Fibroblast of lung (primary cell): ENCODE measurements at regions not wholly inside any gene's neighbourhood (a gene's known extent, or its start where the extent isn't known, plus 50 kb on each side); places are given as distances from the start of the nearest gene placed in this dataset.

Experiments
- DNase-seq, 2 donors: peaks; one replicate each; pipeline versions ENCODE4 v3.0.0 to v3.0.0-alpha.2; 2010; ENCODE audit warnings: low read depth in 2 of 2
- H2AFZ ChIP-seq: 2 replicates; pipeline ENCODE4 v1.5.1; 2012; ENCODE audit warnings: low read length, control low read depth, inconsistent platforms
- H3K27ac ChIP-seq: 2 replicates; pipeline ENCODE4 v1.5.1; 2011; ENCODE audit warnings: low read length, control low read depth; ENCODE audit not compliant: insufficient read depth
- H3K27me3 ChIP-seq: 2 replicates; pipeline ENCODE4 v1.5.1; 2011; ENCODE audit warnings: mild to moderate bottlenecking, low read length; ENCODE audit not compliant: control insufficient read depth, insufficient read depth
- H3K36me3 ChIP-seq: 2 replicates; pipeline ENCODE4 v1.5.1; 2011; ENCODE audit warnings: low read length; ENCODE audit not compliant: control insufficient read depth, insufficient read depth
- H3K4me1 ChIP-seq: 2 replicates; pipeline ENCODE4 v1.5.1; 2011; ENCODE audit warnings: low read length; ENCODE audit not compliant: control insufficient read depth, insufficient read depth; ENCODE audit errors: extremely low read depth
- H3K4me2 ChIP-seq: 2 replicates; pipeline ENCODE4 v1.5.1; 2011; ENCODE audit warnings: low read length, control low read depth; ENCODE audit not compliant: insufficient read depth; ENCODE audit errors: extremely low read depth
- H3K4me3 ChIP-seq, 4 experiments: fragments of 200-600 bp in 1 of 4; sonication (generic) in 1 of 4; replicated peaks in 1 of 4; 2 replicates each; pipeline ENCODE4 v1.5.1; 2011 to 2016; ENCODE audit warnings: low read length in 4 of 4, low read depth in 3 of 4, mild to moderate bottlenecking in 3 of 4, control low read depth in 2 of 4, inconsistent platforms in 1 of 4, mixed read lengths in 1 of 4; ENCODE audit not compliant: insufficient read depth in 1 of 4; ENCODE audit errors: control extremely low read depth in 1 of 4
- H3K79me2 ChIP-seq: 2 replicates; pipeline ENCODE4 v1.5.1; 2012; ENCODE audit warnings: mild to moderate bottlenecking, low read length, inconsistent platforms; ENCODE audit not compliant: control insufficient read depth, insufficient read depth
- H3K9ac ChIP-seq: 2 replicates; pipeline ENCODE4 v1.5.1; 2011; ENCODE audit warnings: mild to moderate bottlenecking, low read length, control low read depth; ENCODE audit not compliant: insufficient read depth
- H3K9me3 ChIP-seq: 2 replicates; pipeline ENCODE4 v1.5.1; 2012; ENCODE audit warnings: low read depth, low read length; ENCODE audit not compliant: control insufficient read depth, insufficient read depth
- H4K20me1 ChIP-seq: 2 replicates; pipeline ENCODE4 v1.5.1; 2011; ENCODE audit warnings: low read length; ENCODE audit not compliant: control insufficient read depth, insufficient read depth; ENCODE audit errors: extremely low read depth
- CTCF ChIP-seq, 2 donors: IDR thresholded peaks in 1 of 2; conservative IDR thresholded peaks in 1 of 2; 1 replicate in 1 of 2; 2 replicates in 1 of 2; pipeline ENCODE4 v1.5.1; 2011 to 2012; ENCODE audit warnings: low read length in 2 of 2, control low read depth in 1 of 2, inconsistent platforms in 1 of 2, low read depth in 1 of 2, mild to moderate bottlenecking in 1 of 2
- EZH2 ChIP-seq: IDR thresholded peaks from 2 replicates; pipeline ENCODE4 v1.5.1; 2012; ENCODE audit warnings: low read length, control low read depth, mild to moderate bottlenecking; ENCODE audit errors: missing control alignments

GRCh38 chr1:193333166-193333565, 146.8 kb upstream of the B3GALT2 start:
- TF ChIP-seq CTCF (conservative IDR thresholded peaks at IDR 0.05 in 1 of 2, IDR thresholded peaks at IDR 0.05 in 1 of 2; ENCODE audit: low read depth in 1 of 2, low read length in 2 of 2) (no peak), EZH2 (no peak)
- no peak overlapping the region for H3K9ac ChIP-seq
- H4K20me1 ChIP-seq: no peaks in the 10 kb centered on the region
- no peak for DNase-seq
- H2AFZ ChIP-seq: no peak overlapping the region
- H3K4me1 ChIP-seq: peaks cover 11% of the 10 kb centered on the region
- H3K4me2 ChIP-seq: no peak overlapping the region
- H3K27ac ChIP-seq: no peak overlapping the region
- no peaks in the 10 kb centered on the region for H3K79me2 ChIP-seq
- H3K36me3 ChIP-seq: no peaks in the 10 kb centered on the region
- no peaks in the 10 kb centered on the region for H3K9me3 ChIP-seq
- H3K27me3 ChIP-seq: no peaks in the 10 kb centered on the region
- no peak overlapping the region for H3K4me3 ChIP-seq

- TF ChIP-seq CTCF (conservative IDR thresholded peaks at IDR 0.05 in 1 of 2, IDR thresholded peaks at IDR 0.05 in 1 of 2; ENCODE audit: low read depth in 1 of 2, low read length in 2 of 2) (no peak), EZH2 (no peak)
- no peak overlapping the region for H3K4me3 ChIP-seq
- no peaks in the 10 kb centered on the region for H3K9me3 ChIP-seq
- H4K20me1 ChIP-seq: no peaks in the 10 kb centered on the region
- no peak overlapping the region for H3K9ac ChIP-seq
- peaks cover 5% of the 10 kb centered on the region for H3K4me1 ChIP-seq
- H3K4me2 ChIP-seq: no peak overlapping the region
- H3K27me3 ChIP-seq: no peaks in the 10 kb centered on the region
- no peak overlapping the region for H2AFZ ChIP-seq
- DNase-seq: no peak
- H3K27ac ChIP-seq: no peak overlapping the region
- no peaks in the 10 kb centered on the region for H3K36me3 ChIP-seq
- no peaks in the 10 kb centered on the region for H3K79me2 ChIP-seq
Observed at GRCh38 chr1:193326296-193326695, 139.9 kb upstream of the B3GALT2 start.

GRCh38 chr1:193325771-193326170, 139.4 kb upstream of the B3GALT2 start:
- peak in 1 of 2 donors; percentile 39 for DNase-seq
- Histone ChIP-seq H3K4me2 (no peak overlapping the region), H2AFZ (no peak overlapping the region), H3K9ac (no peak overlapping the region), H3K9me3 (no peaks in the 10 kb centered on the region), H3K4me1 (peaks cover 5% of the 10 kb centered on the region), H4K20me1 (no peaks in the 10 kb centered on the region), H3K36me3 (no peaks in the 10 kb centered on the region), H3K79me2 (no peaks in the 10 kb centered on the region), H3K27ac (no peak overlapping the region), H3K27me3 (no peaks in the 10 kb centered on the region), H3K4me3 (no peak overlapping the region)
- no peak for TF ChIP-seq CTCF (conservative IDR thresholded peaks at IDR 0.05 in 1 of 2, IDR thresholded peaks at IDR 0.05 in 1 of 2; ENCODE audit: low read depth in 1 of 2, low read length in 2 of 2)
- TF ChIP-seq EZH2: no peak
